HepG2 (cell line): ENCODE measurements at regions not wholly inside any gene's neighbourhood (a gene's known extent, or its start where the extent isn't known, plus 50 kb on each side); places are given as distances from the start of the nearest gene placed in this dataset.

ENCODE experiments used
- ATAC-seq: fragments of 200-7000 bp; cut with Tn5 transposase; 3 replicates; pipeline ENCODE4 v1.9.1; 2020; ENCODE audit warnings: mild to moderate bottlenecking, moderate library complexity
- BruUV-seq: library from RNA; stranded (reverse); fragments of 400-500 nt; replicated peaks from 2 replicates; lab custom pipeline; 2021; lab: Mats Ljungman, UMichigan
- CTCF ChIA-PET: fragments of 300-600 bp; formaldehyde crosslinking; extraction: SDS; loops from one replicate; lab custom pipeline; 2021; ENCODE audit warnings: low total read pairs, inconsistent platforms, low intra/inter-chr PET ratio; lab: Yijun Ruan, JAX
- POLR2A ChIA-PET: fragments of 350-600 bp; sonication (Branson Sonifier 250); formaldehyde crosslinking; loops from one replicate; lab custom pipeline; 2020; ENCODE audit warnings: antibody characterized with exemption, inconsistent platforms; lab: Yijun Ruan, JAX
- DNase-seq: peaks from one replicate; pipeline ENCODE4 v3.0.0-alpha.2; 2015; ENCODE audit warnings: low spot score
- FAIRE-seq: peaks from 3 replicates; lab custom pipeline; 2011; peaks lifted over from hg19 to GRCh38; lab: Jason Lieb, UNC
- H2AFZ ChIP-seq: one replicate; pipeline ENCODE4 v1.6.1; 2011; ENCODE audit warnings: low read length, inconsistent platforms
- H3K27ac ChIP-seq: fragments of 300-600 bp; 3 replicates; pipeline ENCODE4 v1.8.0; 2011; ENCODE audit warnings: mixed run types, mild to moderate bottlenecking, mixed read lengths, low read length, inconsistent platforms; ENCODE audit not compliant: insufficient read depth; ENCODE audit errors: extremely low read length
- H3K27me3 ChIP-seq, 2 experiments: fragments of 200-600 bp in 1 of 2; 2 replicates in 1 of 2; 3 replicates in 1 of 2; pipeline versions ENCODE4 v1.6.0 to v1.8.0; 2011; ENCODE audit warnings: low read length in 2 of 2, mild to moderate bottlenecking in 2 of 2, moderate library complexity in 2 of 2, inconsistent platforms in 1 of 2; ENCODE audit not compliant: insufficient read depth in 2 of 2, control insufficient read depth in 1 of 2
- H3K36me3 ChIP-seq, 2 experiments: fragments of 200-600 bp in 1 of 2; replicated peaks in 1 of 2; 2 replicates in 1 of 2; 3 replicates in 1 of 2; pipeline versions ENCODE4 v1.5.1 to v1.8.0; 2011; ENCODE audit warnings: low read length in 2 of 2, inconsistent platforms in 1 of 2; ENCODE audit not compliant: insufficient read depth in 2 of 2, control insufficient read depth in 1 of 2
- H3K4me1 ChIP-seq: 2 replicates; pipeline ENCODE4 v1.5.1; 2012; ENCODE audit warnings: low read length, inconsistent platforms; ENCODE audit not compliant: insufficient read depth
- H3K4me2 ChIP-seq: 2 replicates; pipeline ENCODE4 v1.6.0; 2011; ENCODE audit warnings: low read depth, low read length, inconsistent platforms
- H3K4me3 ChIP-seq, 3 experiments: fragments of 200-600 bp in 1 of 3; sonication (generic), shearing (Covaris generic) in 1 of 3; replicated peaks in 1 of 3; 2 replicates each; pipeline ENCODE4 v1.5.1; 2011 to 2016; ENCODE audit warnings: low read length in 3 of 3, inconsistent platforms in 2 of 3, low read depth in 2 of 3, mild to moderate bottlenecking in 2 of 3, control low read depth in 1 of 3, mixed read lengths in 1 of 3; ENCODE audit not compliant: insufficient read depth in 1 of 3
- H3K79me2 ChIP-seq: one replicate; pipeline ENCODE4 v1.6.1; 2011; ENCODE audit warnings: low read length, inconsistent platforms; ENCODE audit not compliant: insufficient read depth
- H3K9ac ChIP-seq: 2 replicates; pipeline ENCODE4 v1.6.0; 2011; ENCODE audit warnings: mild to moderate bottlenecking, low read depth, low read length, inconsistent platforms; ENCODE audit not compliant: insufficient read depth
- H3K9me3 ChIP-seq: 2 replicates; pipeline ENCODE4 v1.5.1; 2012; ENCODE audit warnings: mild to moderate bottlenecking, low read length
- H4K20me1 ChIP-seq: 2 replicates; pipeline ENCODE4 v1.6.0; 2011; ENCODE audit warnings: inconsistent platforms, mild to moderate bottlenecking, low read length, moderate library complexity; ENCODE audit not compliant: insufficient read depth
- DRAP1 ChIP-seq: IDR thresholded peaks from 2 replicates; pipeline ENCODE4 v1.6.1; 2016; ENCODE audit warnings: missing genetic modification reagents, missing compliant biosample characterization
- ETV5 ChIP-seq: IDR thresholded peaks from 2 replicates; pipeline ENCODE4 v1.6.1; 2018; ENCODE audit warnings: missing biosample characterization, missing genetic modification reagents, inconsistent platforms, borderline replicate concordance
- FIP1L1 ChIP-seq: fragments of 200-400 bp; formaldehyde crosslinking; IDR thresholded peaks from 2 replicates; pipeline ENCODE4 v1.6.1; 2018; ENCODE audit warnings: low read depth, mild to moderate bottlenecking, low read length, moderate library complexity, borderline replicate concordance; ENCODE audit not compliant: insufficient read depth
- HNF4A ChIP-seq: sonication (generic); formaldehyde crosslinking; IDR thresholded peaks from 2 replicates; pipeline ENCODE4 v1.4.0; 2020; ENCODE audit warnings: missing genetic modification reagents
- IRF9 ChIP-seq: sonication (generic); formaldehyde crosslinking; IDR thresholded peaks from 2 replicates; pipeline ENCODE4 v1.8.0; 2022; ENCODE audit warnings: missing genetic modification reagents, mild to moderate bottlenecking, borderline replicate concordance
- MLLT10 ChIP-seq: sonication (generic); formaldehyde crosslinking; IDR thresholded peaks from 2 replicates; pipeline ENCODE4 v1.4.0; 2020; ENCODE audit warnings: missing genetic modification reagents
- RBFOX2 ChIP-seq: fragments of 200-400 bp; formaldehyde crosslinking; IDR thresholded peaks from 2 replicates; pipeline ENCODE4 v1.6.1; 2017; ENCODE audit warnings: low read depth, mild to moderate bottlenecking, low read length
- SMAD9 ChIP-seq: sonication (generic); formaldehyde crosslinking; IDR thresholded peaks from 2 replicates; pipeline ENCODE4 v1.5.1; 2020; ENCODE audit warnings: mild to moderate bottlenecking, missing genetic modification reagents
- SP4 ChIP-seq: sonication (generic); formaldehyde crosslinking; IDR thresholded peaks from 2 replicates; pipeline ENCODE4 v1.8.1; 2023; ENCODE audit warnings: mild to moderate bottlenecking, missing genetic modification reagents
- SRF ChIP-seq: IDR thresholded peaks from 2 replicates; pipeline ENCODE4 v1.6.1; 2011; ENCODE audit warnings: mild to moderate bottlenecking, low read depth, low read length, moderate library complexity
- STAT6 ChIP-seq: sonication (generic); formaldehyde crosslinking; IDR thresholded peaks from 2 replicates; pipeline ENCODE4 v1.4.0; 2020; ENCODE audit warnings: missing genetic modification reagents, mild to moderate bottlenecking, borderline replicate concordance
- TSC22D2 ChIP-seq: sonication (generic); formaldehyde crosslinking; IDR thresholded peaks from 2 replicates; pipeline ENCODE4 v1.5.1; 2020; ENCODE audit warnings: missing genetic modification reagents, mild to moderate bottlenecking, borderline replicate concordance
- ZNF337 ChIP-seq: sonication (generic); formaldehyde crosslinking; IDR thresholded peaks from 2 replicates; pipeline ENCODE4 v1.5.1; 2020; ENCODE audit warnings: missing genetic modification reagents, low read depth, mild to moderate bottlenecking, borderline replicate concordance
- WGBS: methylation state at CpG from one replicate; pipeline ENCODE4 v1.1.6; 2017; ENCODE audit warnings: low lambda C conversion rate; 5-methylcytosine and 5-hydroxymethylcytosine counted together
- in situ Hi-C: cut with HindIII; loops from 2 replicates; pipeline ENCODE4 v1.10.0; 2017; ENCODE audit warnings: low pct_unique_long_range_greater_than_20kb; ENCODE audit not compliant: extremely low pct_ligation_motif_present
- intact Hi-C: fragments of 100-400 bp; cut with micrococcal nuclease; formaldehyde crosslinking; loops from one replicate; pipeline ENCODE4 v1.10.0; 2022; ENCODE audit not compliant: unreplicated experiment

DNA sequence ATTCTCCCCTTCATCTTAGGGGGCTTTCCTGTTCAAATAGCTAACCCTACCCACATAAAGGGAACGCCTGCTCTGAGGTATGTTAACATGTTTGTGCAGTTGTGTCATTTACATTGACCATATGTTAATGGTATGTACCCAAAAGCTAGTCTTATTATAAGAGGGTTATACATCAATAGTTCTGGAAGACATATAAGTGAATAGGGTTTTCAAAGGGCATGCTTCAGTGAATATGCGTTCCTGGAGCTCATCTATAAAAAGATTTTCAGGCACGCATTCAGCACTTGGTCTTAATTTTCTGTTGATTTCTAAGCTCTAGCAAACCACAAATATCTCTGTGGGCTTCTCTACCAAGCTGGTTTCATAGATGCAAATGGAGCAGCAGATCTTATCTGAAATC lies 766.1 kb downstream of the IRX1 start:
- Histone ChIP-seq H3K36me3 (no peaks in the 10 kb centered on the region), H3K4me2 (no peak overlapping the region), H3K4me1 (no peaks in the 10 kb centered on the region), H3K4me3 (no peak overlapping the region), H3K27ac (no peak overlapping the region), H3K9me3 (peaks cover 84% of the 10 kb centered on the region), H3K79me2 (no peaks in the 10 kb centered on the region), H3K9ac (no peak overlapping the region), H3K27me3 (no peaks in the 10 kb centered on the region), H2AFZ (no peak overlapping the region), H4K20me1 (no peaks in the 10 kb centered on the region)
- WGBS: 5% methylated on average over 3 of the region's 3 CpGs
- no peak for ATAC-seq
- intact Hi-C loops: no loop called here
- ChIA-PET POLR2A (no interaction called here), CTCF (no interaction called here)
- no peak for DNase-seq
- in situ Hi-C loops: no loop called here
- no TSS peak for BruUV-seq
- FAIRE-seq: no peak
- TF ChIP-seq MLLT10 (no peak), RBFOX2 (no peak), STAT6 (CRISPR knock-in tag) (no peak), HNF4A (CRISPR knock-in tag) (no peak), ZNF337 (CRISPR knock-in tag) (no peak), SRF (no peak), IRF9 (CRISPR knock-in tag) (no peak), FIP1L1 (no peak), DRAP1 (no peak), SP4 (CRISPR knock-in tag) (no peak), ETV5 (no peak), TSC22D2 (CRISPR knock-in tag) (no peak), SMAD9 (no peak)
